ENCODE measurements at regions not wholly inside any gene's neighbourhood (a gene's known extent, or its start where the extent isn't known, plus 50 kb on each side); places are given as distances from the start of the nearest gene placed in this dataset.

- TF ChIP-seq CTCF (IDR thresholded peaks at IDR 0.05; ENCODE audit: extremely low read depth in 1 of 2, insufficient read depth in 1 of 2, low read depth in 1 of 2, low read length in 2 of 2) (no peak), POLR2A (IDR thresholded peaks at IDR 0.05; ENCODE audit: low read depth, low read length) (no peak), JUN (IDR thresholded peaks at IDR 0.05; ENCODE audit: borderline replicate concordance, insufficient read depth, insufficient read length, low read depth) (no peak), EZH2 (IDR thresholded peaks at IDR 0.05; ENCODE audit: borderline replicate concordance, low read depth, low read length, severe bottlenecking) (no peak), POLR2AphosphoS5 (IDR thresholded peaks at IDR 0.05; ENCODE audit: insufficient read depth, low read depth, low read length) (no peak)
- TF ChIP-seq, protein P1, sequence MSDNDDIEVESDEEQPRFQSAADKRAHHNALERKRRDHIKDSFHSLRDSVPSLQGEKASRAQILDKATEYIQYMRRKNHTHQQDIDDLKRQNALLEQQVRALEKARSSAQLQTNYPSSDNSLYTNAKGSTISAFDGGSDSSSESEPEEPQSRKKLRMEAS (IDR thresholded peaks at IDR 0.05; ENCODE audit: insufficient read depth, insufficient read length) = no peak
Measured at GRCh38 chr5:124377386-124377785, 369.1 kb downstream of the ZNF608 start.

Measured in endothelial cell of umbilical vein (primary cell).